Sigmoid colon (tissue), 4 donors: ENCODE measurements at regions not wholly inside any gene's neighbourhood (a gene's known extent, or its start where the extent isn't known, plus 50 kb on each side); places are given as distances from the start of the nearest gene placed in this dataset.
"Not testable (repeated sequence)": the region's sequence is repeated elsewhere in the genome, so short reads cannot be mapped to it uniquely, and the experiment has no call there.

ENCODE experiments used
- EP300 ChIP-seq, 4 donors: sonication (generic); formaldehyde crosslinking; IDR thresholded peaks; one replicate each; pipeline ENCODE4 v1.6.1; 2017; ENCODE audit warnings: antibody characterized with exemption in 4 of 4
- POLR2A ChIP-seq, 2 donors: fragments of 450-650 bp; IDR thresholded peaks; one replicate each; pipeline ENCODE4 v1.6.1; 2016; ENCODE audit warnings: antibody characterized with exemption in 2 of 2, mild to moderate bottlenecking in 2 of 2, moderate library complexity in 2 of 2
- POLR2AphosphoS5 ChIP-seq, 4 donors: sonication (generic); formaldehyde crosslinking; IDR thresholded peaks; one replicate each; pipeline ENCODE4 v1.6.1; 2017; ENCODE audit warnings: antibody characterized with exemption in 4 of 4
- TF ChIP-seq, protein P1 (sequence below), 4 experiments: fragments of 450-650 bp in 3 of 4; fragments of 200-600 bp in 1 of 4; IDR thresholded peaks; one replicate each; pipeline ENCODE4 v1.5.1; 2016 to 2019; ENCODE audit warnings: antibody characterized with exemption in 4 of 4, mild to moderate bottlenecking in 3 of 4, moderate library complexity in 2 of 4

DNA sequence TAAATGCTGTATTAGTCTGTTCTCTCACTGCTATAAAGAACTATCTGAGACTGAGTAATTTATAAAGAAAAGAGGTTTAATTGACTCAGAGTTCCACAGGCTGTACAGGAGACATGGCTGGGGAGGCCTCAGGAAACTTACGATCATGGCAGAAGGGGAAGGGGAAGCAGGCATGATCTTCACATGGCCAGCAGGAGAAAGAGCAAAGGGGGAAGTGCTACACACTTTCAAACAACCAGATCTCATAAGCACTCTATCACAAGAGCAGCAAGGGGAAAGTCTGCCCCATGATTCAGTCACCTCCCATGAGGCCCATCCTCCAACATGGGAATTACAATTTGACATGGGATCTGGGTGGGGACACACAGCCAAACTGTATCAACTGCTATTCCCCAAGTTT is 367.8 kb upstream of the DPPA4 start:
- TF ChIP-seq POLR2AphosphoS5, POLR2A, EP300 (IDR thresholded peaks at IDR 0.05): not testable (repeated sequence)
- TF ChIP-seq, protein P1, sequence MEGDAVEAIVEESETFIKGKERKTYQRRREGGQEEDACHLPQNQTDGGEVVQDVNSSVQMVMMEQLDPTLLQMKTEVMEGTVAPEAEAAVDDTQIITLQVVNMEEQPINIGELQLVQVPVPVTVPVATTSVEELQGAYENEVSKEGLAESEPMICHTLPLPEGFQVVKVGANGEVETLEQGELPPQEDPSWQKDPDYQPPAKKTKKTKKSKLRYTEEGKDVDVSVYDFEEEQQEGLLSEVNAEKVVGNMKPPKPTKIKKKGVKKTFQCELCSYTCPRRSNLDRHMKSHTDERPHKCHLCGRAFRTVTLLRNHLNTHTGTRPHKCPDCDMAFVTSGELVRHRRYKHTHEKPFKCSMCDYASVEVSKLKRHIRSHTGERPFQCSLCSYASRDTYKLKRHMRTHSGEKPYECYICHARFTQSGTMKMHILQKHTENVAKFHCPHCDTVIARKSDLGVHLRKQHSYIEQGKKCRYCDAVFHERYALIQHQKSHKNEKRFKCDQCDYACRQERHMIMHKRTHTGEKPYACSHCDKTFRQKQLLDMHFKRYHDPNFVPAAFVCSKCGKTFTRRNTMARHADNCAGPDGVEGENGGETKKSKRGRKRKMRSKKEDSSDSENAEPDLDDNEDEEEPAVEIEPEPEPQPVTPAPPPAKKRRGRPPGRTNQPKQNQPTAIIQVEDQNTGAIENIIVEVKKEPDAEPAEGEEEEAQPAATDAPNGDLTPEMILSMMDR (IDR thresholded peaks at IDR 0.05), result not testable (repeated sequence)
